PC-9 (cell line): ENCODE measurements at regions not wholly inside any gene's neighbourhood (a gene's known extent, or its start where the extent isn't known, plus 50 kb on each side); places are given as distances from the start of the nearest gene placed in this dataset.

Experiments used
- BruUV-seq: library from RNA; stranded (reverse); fragments of 400-500 nt; replicated peaks from 2 replicates; lab custom pipeline; 2021; lab: Mats Ljungman, UMichigan
- CTCF ChIA-PET: fragments of 300-600 bp; sonication (Branson Sonifier 250); formaldehyde crosslinking; loops from one replicate; lab custom pipeline; 2022; ENCODE audit warnings: antibody characterized with exemption; lab: Charles Lee
- POLR2A ChIA-PET: fragments of 300-600 bp; sonication (Branson Sonifier 250); formaldehyde crosslinking; loops from one replicate; lab custom pipeline; 2022; ENCODE audit warnings: antibody characterized with exemption; ENCODE audit not compliant: unreplicated experiment; lab: Charles Lee
- DNase-seq, 2 experiments: peaks; one replicate each; pipeline versions ENCODE4 v3.0.0 to v3.0.0-alpha.2; 2015 to 2022; ENCODE audit warnings: mixed read lengths in 1 of 2
- H2AFZ ChIP-seq: fragments of 200-600 bp; sonication (generic); 2 replicates; pipeline ENCODE4 v1.8.1; 2017; ENCODE audit warnings: antibody characterized with exemption
- H3F3A ChIP-seq: fragments of 200-600 bp; sonication (generic); 2 replicates; pipeline ENCODE4 v1.8.1; 2017; ENCODE audit warnings: antibody characterized with exemption, mild to moderate bottlenecking, low read depth; ENCODE audit not compliant: insufficient read depth
- H3K27ac ChIP-seq: fragments of 200-600 bp; sonication (generic); 2 replicates; pipeline ENCODE4 v1.6.1; 2016; ENCODE audit warnings: mixed run types
- H3K27me3 ChIP-seq: fragments of 200-600 bp; sonication (generic); 2 replicates; pipeline ENCODE4 v1.6.1; 2016; ENCODE audit warnings: low read depth, mixed run types; ENCODE audit not compliant: insufficient read depth
- H3K36me3 ChIP-seq: fragments of 200-600 bp; sonication (generic); 2 replicates; pipeline ENCODE4 v1.6.1; 2016; ENCODE audit warnings: low read depth, mixed run types
- H3K4me1 ChIP-seq: fragments of 200-600 bp; sonication (generic); replicated peaks from 2 replicates; pipeline ENCODE4 v1.6.1; 2016; ENCODE audit warnings: mixed run types; ENCODE audit not compliant: insufficient read depth
- H3K4me2 ChIP-seq: fragments of 200-600 bp; sonication (generic); 2 replicates; pipeline ENCODE4 v1.6.1; 2017; ENCODE audit warnings: mixed run types
- H3K4me3 ChIP-seq: fragments of 200-600 bp; sonication (generic); 2 replicates; pipeline ENCODE4 v1.6.1; 2016; ENCODE audit warnings: mixed run types
- H3K79me2 ChIP-seq: fragments of 200-600 bp; sonication (generic); 2 replicates; pipeline ENCODE4 v1.6.1; 2017; ENCODE audit warnings: low read depth, mixed run types
- H3K9me2 ChIP-seq: fragments of 200-600 bp; sonication (generic); 2 replicates; pipeline ENCODE4 v1.8.1; 2017; ENCODE audit warnings: mild to moderate bottlenecking; ENCODE audit not compliant: insufficient read depth
- H3K9me3 ChIP-seq: fragments of 200-600 bp; sonication (generic); 2 replicates; pipeline ENCODE4 v1.8.1; 2016; ENCODE audit warnings: low read depth; ENCODE audit not compliant: insufficient read depth
- H4K20me1 ChIP-seq: fragments of 200-600 bp; sonication (generic); 2 replicates; pipeline ENCODE4 v1.8.1; 2017; ENCODE audit not compliant: insufficient read depth
- CTCF ChIP-seq: fragments of 200-600 bp; sonication (generic); conservative IDR thresholded peaks from 2 replicates; pipeline ENCODE4 v1.6.1; 2017; ENCODE audit warnings: mixed run types, antibody characterized with exemption, mild to moderate bottlenecking, moderate library complexity
- EZH2 ChIP-seq: fragments of 200-600 bp; sonication (generic); IDR thresholded peaks from 2 replicates; pipeline ENCODE4 v1.8.0; 2017; ENCODE audit warnings: antibody characterized with exemption, low read depth
- intact Hi-C: fragments of 100-400 bp; cut with micrococcal nuclease; formaldehyde crosslinking; loops from one replicate; pipeline ENCODE4 v1.10.0; 2022; ENCODE audit not compliant: unreplicated experiment

GRCh38 chr10:128520211-128520815 lies 394.1 kb upstream of the MKI67 start:
- no peaks in the 10 kb centered on the region for H4K20me1 ChIP-seq
- ChIA-PET POLR2A (no interaction called here), CTCF (no interaction called here)
- no peak overlapping the region for H3K27ac ChIP-seq
- H3K9me3 ChIP-seq: no peaks in the 10 kb centered on the region
- no peaks in the 10 kb centered on the region for H3K36me3 ChIP-seq
- H3K27me3 ChIP-seq: peaks cover 38% of the 10 kb centered on the region
- intact Hi-C loops: no loop called here
- no peaks in the 10 kb centered on the region for H3F3A ChIP-seq
- H3K4me3 ChIP-seq: no peak overlapping the region
- H2AFZ ChIP-seq: no peak overlapping the region
- H3K4me1 ChIP-seq: no peaks in the 10 kb centered on the region
- no peak overlapping the region for H3K4me2 ChIP-seq
- TF ChIP-seq CTCF (no peak), EZH2 (no peak)
- no TSS peak for BruUV-seq
- DNase-seq: no peak
- no peaks in the 10 kb centered on the region for H3K9me2 ChIP-seq
- H3K79me2 ChIP-seq: no peaks in the 10 kb centered on the region

GRCh38 chr10:128522551-128523308 lies 396.5 kb upstream of the MKI67 start:
- H3K4me2 ChIP-seq: no peak overlapping the region
- no peaks in the 10 kb centered on the region for H3K9me2 ChIP-seq
- CTCF ChIA-PET: no interaction called here
- BruUV-seq: no TSS peak
- H3F3A ChIP-seq: no peaks in the 10 kb centered on the region
- POLR2A ChIA-PET: no interaction called here
- no peak overlapping the region for H3K27ac ChIP-seq
- H3K79me2 ChIP-seq: no peaks in the 10 kb centered on the region
- H4K20me1 ChIP-seq: no peaks in the 10 kb centered on the region
- no peak overlapping the region for H2AFZ ChIP-seq
- H3K9me3 ChIP-seq: no peaks in the 10 kb centered on the region
- no peak for DNase-seq
- H3K27me3 ChIP-seq: peaks cover 49% of the 10 kb centered on the region
- no peak overlapping the region for H3K4me3 ChIP-seq
- intact Hi-C loops: no loop called here
- H3K4me1 ChIP-seq: no peaks in the 10 kb centered on the region
- TF ChIP-seq CTCF: no peak
- no peak for TF ChIP-seq EZH2
- H3K36me3 ChIP-seq: no peaks in the 10 kb centered on the region

- Histone ChIP-seq H3K4me2 (no peak overlapping the region), H3K4me3 (no peak overlapping the region), H3K9me3 (no peaks in the 10 kb centered on the region), H3K36me3 (no peaks in the 10 kb centered on the region), H3K79me2 (no peaks in the 10 kb centered on the region), H2AFZ (no peak overlapping the region), H3K4me1 (no peaks in the 10 kb centered on the region), H3F3A (no peaks in the 10 kb centered on the region), H3K9me2 (no peaks in the 10 kb centered on the region), H3K27me3 (peaks cover 51% of the 10 kb centered on the region), H4K20me1 (no peaks in the 10 kb centered on the region), H3K27ac (no peak overlapping the region)
- intact Hi-C loops: no loop called here
- ChIA-PET CTCF (no interaction called here), POLR2A (no interaction called here)
- BruUV-seq: no TSS peak
- TF ChIP-seq EZH2 (no peak), CTCF (no peak)
- DNase-seq: no peak
Measured at GRCh38 chr10:128525444-128525843, 399.2 kb upstream of the MKI67 start.
